ENCODE measurements at regions not wholly inside any gene's neighbourhood (a gene's known extent, or its start where the extent isn't known, plus 50 kb on each side); places are given as distances from the start of the nearest gene placed in this dataset.

- POLR2A ChIA-PET, result interaction anchor here (1.0 kb wide), 1 partner anchor 64 kb away, joined by 3 read pairs; no protein-coding TSS in a partner anchor
- no peak for DNase-seq
- Mint-ChIP-seq H3K9me3 (peaks cover 23% of the 10 kb centered on the region), H3K4me3 (no peak overlapping the region), H3K27ac (no peak overlapping the region), H3K4me1 (peaks cover 10% of the 10 kb centered on the region), H3K27me3 (no peaks in the 10 kb centered on the region), H3K36me3 (ENCODE audit: low read depth) (peaks cover 17% of the 10 kb centered on the region)
- CTCF ChIA-PET, result interaction anchor here (1.8 kb wide), 1 partner anchor 14 kb away, joined by 5 read pairs; no protein-coding TSS in a partner anchor
Measured at GRCh38 chr1:193656841-193657240, 470.4 kb upstream of the B3GALT2 start.

DNA sequence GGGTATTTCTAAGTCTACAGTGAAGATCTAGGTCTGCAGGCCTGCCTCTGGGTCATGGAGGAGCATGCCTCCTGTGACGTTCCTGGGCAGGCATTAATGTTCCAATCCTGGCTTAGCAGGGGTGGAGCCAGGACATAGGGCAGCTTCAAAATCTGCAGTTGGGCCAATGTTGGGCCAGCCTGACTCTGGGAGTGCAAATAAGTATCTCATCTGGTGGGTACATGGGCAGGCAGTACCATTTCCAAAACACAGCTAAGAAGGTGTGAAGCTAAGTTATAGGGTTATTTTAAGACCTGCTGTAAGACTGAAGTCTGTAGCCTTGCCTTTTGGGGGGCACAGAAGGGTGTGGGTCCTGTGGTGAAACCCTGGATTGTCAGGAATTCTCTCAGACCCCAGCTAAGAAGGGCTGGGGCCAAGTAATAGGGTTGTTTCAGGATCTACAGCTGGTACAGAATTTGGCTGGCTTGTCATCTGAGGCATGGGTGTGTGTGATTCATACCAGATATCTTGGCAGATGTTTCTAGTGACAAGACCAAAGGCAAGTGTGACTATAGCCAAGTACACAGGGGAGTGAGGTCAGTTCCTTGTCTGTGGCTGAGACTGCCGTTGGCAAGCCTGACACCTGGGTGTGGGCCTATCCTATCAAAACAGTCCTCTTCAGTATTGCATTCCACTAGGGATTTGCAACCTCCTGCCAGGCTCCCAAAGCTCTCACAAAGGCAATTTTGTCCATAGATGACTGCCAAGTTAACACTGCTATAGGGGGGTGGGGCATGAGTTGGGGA, 468.7 kb upstream of the B3GALT2 start:
- Mint-ChIP-seq H3K36me3 (ENCODE audit: low read depth) (peaks cover 17% of the 10 kb centered on the region), H3K4me1 (peaks cover 10% of the 10 kb centered on the region), H3K4me3 (no peak overlapping the region), H3K27me3 (no peaks in the 10 kb centered on the region), H3K27ac (no peak overlapping the region), H3K9me3 (peaks cover 25% of the 10 kb centered on the region)
- no peak for DNase-seq
- ChIA-PET POLR2A (no interaction called here), CTCF (no interaction called here)

GRCh38 chr1:193649587-193649986, 463.2 kb upstream of the B3GALT2 start:
- H3K9me3 Mint-ChIP-seq, result peaks cover 21% of the 10 kb centered on the region
- no peak overlapping the region for H3K27ac Mint-ChIP-seq
- DNase-seq, result no peak
- ChIA-PET POLR2A (no interaction called here), CTCF (no interaction called here)
- peaks cover 8% of the 10 kb centered on the region for H3K4me1 Mint-ChIP-seq
- no peak overlapping the region for H3K4me3 Mint-ChIP-seq
- H3K27me3 Mint-ChIP-seq, result no peaks in the 10 kb centered on the region
- peaks cover 8% of the 10 kb centered on the region for H3K36me3 Mint-ChIP-seq (ENCODE audit: low read depth)

DNA sequence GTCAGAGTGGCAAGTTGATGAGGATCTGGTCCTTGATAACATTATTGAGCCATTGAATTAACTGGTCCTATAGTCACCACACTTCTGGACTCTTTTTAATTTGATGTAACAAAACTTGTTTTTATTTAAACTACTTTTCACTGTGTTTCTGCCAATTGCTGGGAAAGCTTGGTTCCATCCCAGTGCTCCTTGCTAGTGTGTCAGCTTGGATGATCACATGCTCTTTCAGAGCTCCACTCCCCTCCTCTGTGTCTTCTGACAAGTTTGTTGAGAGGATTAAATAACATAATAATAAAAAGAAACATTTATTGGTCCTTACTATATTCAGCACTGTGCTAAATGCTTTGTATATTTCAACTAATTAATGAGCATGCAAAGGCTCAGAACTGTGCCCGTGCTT, 448.5 kb upstream of the B3GALT2 start:
- POLR2A ChIA-PET, result interaction anchor here (0.6 kb wide), 1 partner anchor 599 kb away, joined by 3 read pairs; no protein-coding TSS in a partner anchor
- no peaks in the 10 kb centered on the region for H3K36me3 Mint-ChIP-seq (ENCODE audit: low read depth)
- H3K27me3 Mint-ChIP-seq, result no peaks in the 10 kb centered on the region
- peaks cover 7% of the 10 kb centered on the region for H3K4me1 Mint-ChIP-seq
- peaks cover 10% of the 10 kb centered on the region for H3K9me3 Mint-ChIP-seq
- CTCF ChIA-PET, result no interaction called here
- H3K4me3 Mint-ChIP-seq, result no peak overlapping the region
- no peak for DNase-seq
- no peak overlapping the region for H3K27ac Mint-ChIP-seq

DNA sequence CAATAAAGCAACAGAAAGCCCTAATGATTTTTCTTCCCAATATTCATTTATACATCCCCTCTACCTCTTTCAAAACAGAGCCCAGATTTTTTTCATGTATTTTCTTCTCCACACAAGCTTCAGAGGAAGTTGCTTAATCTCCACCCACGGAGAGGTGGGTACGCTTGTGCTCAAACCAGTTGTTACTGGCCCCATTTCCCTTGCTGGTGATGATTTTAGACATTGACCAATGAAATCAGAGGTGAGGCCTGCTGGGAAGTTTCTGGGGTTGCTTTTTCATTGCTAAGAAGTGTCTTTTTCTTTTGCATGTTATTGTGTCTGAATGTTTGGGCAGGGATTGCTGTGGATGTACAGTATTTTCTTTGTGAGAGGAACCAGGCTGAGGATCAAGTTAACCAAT, 448.1 kb upstream of the B3GALT2 start:
- Mint-ChIP-seq H3K27ac (no peak overlapping the region), H3K27me3 (no peaks in the 10 kb centered on the region), H3K4me1 (peaks cover 7% of the 10 kb centered on the region), H3K9me3 (peaks cover 10% of the 10 kb centered on the region), H3K4me3 (no peak overlapping the region), H3K36me3 (ENCODE audit: low read depth) (no peaks in the 10 kb centered on the region)
- ChIA-PET POLR2A (no interaction called here), CTCF (no interaction called here)
- no peak for DNase-seq

GRCh38 chr1:193633991-193634390, 447.6 kb upstream of the B3GALT2 start:
- H3K27ac Mint-ChIP-seq, result no peak overlapping the region
- H3K4me1 Mint-ChIP-seq, result peaks cover 7% of the 10 kb centered on the region
- peaks cover 8% of the 10 kb centered on the region for H3K9me3 Mint-ChIP-seq
- no peak for DNase-seq
- ChIA-PET POLR2A (no interaction called here), CTCF (interaction anchor here (0.6 kb wide), 1 partner anchor 289 kb away, joined by 3 read pairs; no protein-coding TSS in a partner anchor)
- H3K4me3 Mint-ChIP-seq, result no peak overlapping the region
- H3K27me3 Mint-ChIP-seq, result no peaks in the 10 kb centered on the region
- H3K36me3 Mint-ChIP-seq (ENCODE audit: low read depth), result peaks cover 3% of the 10 kb centered on the region

GRCh38 chr1:193633093-193633492, 446.7 kb upstream of the B3GALT2 start:
- Mint-ChIP-seq H3K36me3 (ENCODE audit: low read depth) (peaks cover 3% of the 10 kb centered on the region), H3K27me3 (no peaks in the 10 kb centered on the region), H3K4me3 (no peak overlapping the region), H3K9me3 (peaks cover 4% of the 10 kb centered on the region), H3K4me1 (peaks cover 7% of the 10 kb centered on the region), H3K27ac (no peak overlapping the region)
- DNase-seq, result no peak
- ChIA-PET CTCF (no interaction called here), POLR2A (no interaction called here)

DNA sequence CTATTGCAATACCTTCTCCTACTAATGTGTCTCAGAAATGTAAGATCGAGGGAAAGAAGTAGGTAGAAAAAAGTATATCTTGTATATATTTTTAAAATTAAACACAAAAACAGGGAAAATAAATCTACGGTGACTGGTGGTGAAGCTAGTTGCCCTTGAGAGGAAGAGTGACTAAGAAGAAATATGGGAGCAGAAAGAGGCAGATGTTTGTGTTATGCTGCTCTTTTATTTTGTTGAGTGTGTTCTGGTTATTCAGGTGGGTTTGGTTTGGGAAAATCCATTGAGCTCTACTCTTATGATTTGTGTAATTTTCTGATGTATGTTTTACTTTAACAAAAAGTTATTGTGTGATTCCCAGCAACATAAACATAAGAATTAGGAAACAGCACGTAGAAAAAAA, 444.9 kb upstream of the B3GALT2 start:
- H3K4me3 Mint-ChIP-seq, result no peak overlapping the region
- POLR2A ChIA-PET, result no interaction called here
- H3K4me1 Mint-ChIP-seq, result peaks cover 7% of the 10 kb centered on the region
- H3K9me3 Mint-ChIP-seq, result peaks cover 4% of the 10 kb centered on the region
- peaks cover 3% of the 10 kb centered on the region for H3K36me3 Mint-ChIP-seq (ENCODE audit: low read depth)
- DNase-seq, result no peak
- no peaks in the 10 kb centered on the region for H3K27me3 Mint-ChIP-seq
- H3K27ac Mint-ChIP-seq, result no peak overlapping the region
- CTCF ChIA-PET, result no interaction called here

DNA sequence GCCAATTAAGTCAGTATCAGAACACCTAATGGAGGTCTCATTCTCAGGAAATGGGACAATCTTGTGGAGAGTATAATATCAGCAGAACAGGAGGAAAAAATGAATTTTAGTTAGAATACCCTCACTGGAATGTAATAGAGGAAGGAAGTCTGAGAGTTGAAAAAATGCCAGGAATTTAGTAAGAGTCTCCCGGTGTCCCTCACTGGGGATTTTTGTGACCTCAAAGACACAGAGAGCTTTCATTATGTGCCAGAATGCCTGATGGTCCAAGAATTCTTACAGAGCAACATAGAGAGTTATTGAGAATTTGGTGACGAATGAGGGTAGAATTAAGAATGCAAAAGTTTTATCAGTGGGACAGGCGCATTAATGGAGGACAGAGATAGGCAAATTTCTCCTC, 443.5 kb upstream of the B3GALT2 start:
- ChIA-PET CTCF (no interaction called here), POLR2A (no interaction called here)
- Mint-ChIP-seq H3K27ac (no peak overlapping the region), H3K27me3 (no peaks in the 10 kb centered on the region), H3K4me1 (peaks cover 7% of the 10 kb centered on the region), H3K9me3 (no peaks in the 10 kb centered on the region), H3K4me3 (no peak overlapping the region), H3K36me3 (ENCODE audit: low read depth) (peaks cover 3% of the 10 kb centered on the region)
- DNase-seq, result no peak

DNA sequence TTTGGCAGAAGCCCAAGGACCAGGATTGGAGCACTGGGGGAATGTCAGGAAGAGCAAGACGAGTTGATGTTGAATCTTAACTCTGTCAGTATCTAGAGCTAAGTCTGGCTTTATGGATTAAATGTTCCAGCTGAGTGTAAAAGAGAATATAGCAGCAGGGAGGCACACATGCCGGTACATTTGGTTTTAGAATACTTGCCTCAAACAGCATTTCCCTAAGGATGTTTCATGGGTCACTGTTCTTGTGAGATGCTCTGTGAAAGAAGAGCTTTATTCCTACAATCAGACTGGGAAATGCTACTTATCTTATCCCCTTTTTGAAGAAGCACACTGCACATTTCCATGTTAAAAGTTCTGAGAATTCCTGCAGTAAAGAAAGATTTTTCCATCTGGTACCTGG, 440.3 kb upstream of the B3GALT2 start:
- no peak for DNase-seq
- Mint-ChIP-seq H3K27me3 (no peaks in the 10 kb centered on the region), H3K9me3 (no peaks in the 10 kb centered on the region), H3K27ac (no peak overlapping the region), H3K4me3 (no peak overlapping the region), H3K4me1 (no peaks in the 10 kb centered on the region), H3K36me3 (ENCODE audit: low read depth) (peaks cover 3% of the 10 kb centered on the region)
- ChIA-PET POLR2A (no interaction called here), CTCF (interaction anchor here (1.6 kb wide), 1 partner anchor 443 kb away, joined by 3 read pairs; no protein-coding TSS in a partner anchor)

- POLR2A ChIA-PET, result no interaction called here
- CTCF ChIA-PET, result no interaction called here
Measured at GRCh38 chr1:193625255-193625654, 438.8 kb upstream of the B3GALT2 start.

DNA sequence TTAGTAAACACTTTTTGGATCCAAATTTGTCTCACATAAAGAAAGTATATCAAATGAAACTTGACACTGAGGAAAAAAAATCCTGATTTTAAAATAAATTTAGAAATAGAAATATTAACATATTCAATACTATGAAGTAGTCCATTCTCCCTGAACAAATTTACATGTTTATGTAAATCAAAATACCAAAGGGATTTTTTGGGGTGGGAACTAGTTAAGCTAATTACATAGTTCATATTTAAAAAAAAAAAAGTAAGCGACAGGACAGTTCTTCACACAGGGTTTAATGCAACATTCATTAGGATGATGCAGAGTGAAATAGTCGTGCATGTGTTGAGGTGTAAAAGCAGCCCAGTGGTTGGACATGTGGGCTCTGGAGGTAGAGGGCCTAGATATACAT, 433.5 kb upstream of the B3GALT2 start:
- DNase-seq, result no peak
- H3K27ac Mint-ChIP-seq, result no peak overlapping the region
- no peak overlapping the region for H3K4me3 Mint-ChIP-seq
- ChIA-PET POLR2A (no interaction called here), CTCF (interaction anchor here (0.6 kb wide), 1 partner anchor 9 kb away, joined by 3 read pairs; no protein-coding TSS in a partner anchor)
- H3K36me3 Mint-ChIP-seq (ENCODE audit: low read depth), result peaks cover 5% of the 10 kb centered on the region
- peaks cover 4% of the 10 kb centered on the region for H3K4me1 Mint-ChIP-seq
- peaks cover 7% of the 10 kb centered on the region for H3K9me3 Mint-ChIP-seq
- no peaks in the 10 kb centered on the region for H3K27me3 Mint-ChIP-seq

More at GRCh38 chr1:193625255-193625654, 438.8 kb upstream of the B3GALT2 start:
- Mint-ChIP-seq H3K4me1 (no peaks in the 10 kb centered on the region), H3K9me3 (no peaks in the 10 kb centered on the region), H3K27me3 (no peaks in the 10 kb centered on the region), H3K36me3 (ENCODE audit: low read depth) (peaks cover 3% of the 10 kb centered on the region), H3K4me3 (no peak overlapping the region), H3K27ac (no peak overlapping the region)
- no peak for DNase-seq

DNA sequence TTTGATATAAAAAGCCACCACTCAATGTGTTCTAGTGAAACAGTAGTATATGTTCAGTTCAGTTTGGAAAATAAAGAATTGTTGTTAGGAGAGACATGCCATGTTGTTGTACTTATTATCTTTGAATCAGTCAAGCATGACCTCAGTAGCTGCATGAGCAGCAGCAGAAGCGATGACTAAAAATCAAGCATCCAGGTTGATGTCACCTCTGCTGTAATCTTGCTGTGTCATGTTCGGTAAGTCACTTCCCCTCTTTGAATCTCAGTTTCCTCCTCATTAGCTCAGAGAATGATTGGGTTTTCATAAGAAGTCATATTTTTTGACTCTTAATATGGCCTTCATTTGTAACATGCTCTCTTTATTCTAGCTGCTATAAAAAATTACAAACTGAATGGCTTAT, 428.4 kb upstream of the B3GALT2 start:
- DNase-seq, result no peak
- Mint-ChIP-seq H3K9me3 (peaks cover 12% of the 10 kb centered on the region), H3K27ac (no peak overlapping the region), H3K27me3 (no peaks in the 10 kb centered on the region), H3K4me1 (peaks cover 13% of the 10 kb centered on the region), H3K36me3 (ENCODE audit: low read depth) (peaks cover 5% of the 10 kb centered on the region), H3K4me3 (no peak overlapping the region)
- POLR2A ChIA-PET, result no interaction called here
- CTCF ChIA-PET, result no interaction called here

DNA sequence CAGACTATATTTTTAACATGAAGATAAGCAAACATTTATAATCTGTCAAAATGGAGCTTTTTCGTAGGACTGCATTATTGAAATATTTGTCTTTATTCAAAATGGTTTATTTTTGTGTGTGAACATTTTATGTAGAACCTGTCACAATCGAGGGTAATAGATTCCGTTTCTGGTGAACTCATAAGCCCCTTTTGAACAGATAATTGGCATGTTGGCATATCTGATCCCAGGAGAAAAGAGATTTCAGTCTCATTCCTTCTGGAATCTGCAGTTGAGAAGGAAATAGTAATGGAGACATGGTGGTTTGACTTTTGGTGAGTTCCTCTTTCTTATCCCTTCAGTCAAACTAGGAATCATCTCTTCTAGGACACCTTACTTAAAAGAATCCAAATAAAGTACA, 427.9 kb upstream of the B3GALT2 start:
- Mint-ChIP-seq H3K36me3 (ENCODE audit: low read depth) (peaks cover 5% of the 10 kb centered on the region), H3K27ac (no peak overlapping the region), H3K9me3 (peaks cover 12% of the 10 kb centered on the region), H3K27me3 (no peaks in the 10 kb centered on the region), H3K4me1 (peaks cover 18% of the 10 kb centered on the region), H3K4me3 (no peak overlapping the region)
- CTCF ChIA-PET, result no interaction called here
- POLR2A ChIA-PET, result no interaction called here
- no peak for DNase-seq
